ENCODE measurements at regions not wholly inside any gene's neighbourhood (a gene's known extent, or its start where the extent isn't known, plus 50 kb on each side); places are given as distances from the start of the nearest gene placed in this dataset.

- Histone ChIP-seq H3K4me3 (ENCODE audit: low read depth in 2 of 2, low read length in 2 of 2) (no peak overlapping the region), H3K9me3 (ENCODE audit: control insufficient read depth, insufficient read depth, low read depth, low read length) (no peaks in the 10 kb centered on the region), H3K27me3 (ENCODE audit: control insufficient read depth, insufficient read depth, low read length) (no peaks in the 10 kb centered on the region), H3K4me1 (ENCODE audit: control insufficient read depth, insufficient read depth, low read length) (no peaks in the 10 kb centered on the region), H3K36me3 (ENCODE audit: control insufficient read depth, insufficient read depth, low read length) (no peaks in the 10 kb centered on the region), H3K27ac (ENCODE audit: low read length) (no peak overlapping the region)
- TF ChIP-seq SIN3A (IDR thresholded peaks at IDR 0.05; ENCODE audit: borderline replicate concordance, insufficient read depth, low read depth, low read length) = no peak
- TF ChIP-seq, protein P1, sequence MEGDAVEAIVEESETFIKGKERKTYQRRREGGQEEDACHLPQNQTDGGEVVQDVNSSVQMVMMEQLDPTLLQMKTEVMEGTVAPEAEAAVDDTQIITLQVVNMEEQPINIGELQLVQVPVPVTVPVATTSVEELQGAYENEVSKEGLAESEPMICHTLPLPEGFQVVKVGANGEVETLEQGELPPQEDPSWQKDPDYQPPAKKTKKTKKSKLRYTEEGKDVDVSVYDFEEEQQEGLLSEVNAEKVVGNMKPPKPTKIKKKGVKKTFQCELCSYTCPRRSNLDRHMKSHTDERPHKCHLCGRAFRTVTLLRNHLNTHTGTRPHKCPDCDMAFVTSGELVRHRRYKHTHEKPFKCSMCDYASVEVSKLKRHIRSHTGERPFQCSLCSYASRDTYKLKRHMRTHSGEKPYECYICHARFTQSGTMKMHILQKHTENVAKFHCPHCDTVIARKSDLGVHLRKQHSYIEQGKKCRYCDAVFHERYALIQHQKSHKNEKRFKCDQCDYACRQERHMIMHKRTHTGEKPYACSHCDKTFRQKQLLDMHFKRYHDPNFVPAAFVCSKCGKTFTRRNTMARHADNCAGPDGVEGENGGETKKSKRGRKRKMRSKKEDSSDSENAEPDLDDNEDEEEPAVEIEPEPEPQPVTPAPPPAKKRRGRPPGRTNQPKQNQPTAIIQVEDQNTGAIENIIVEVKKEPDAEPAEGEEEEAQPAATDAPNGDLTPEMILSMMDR (IDR thresholded peaks at IDR 0.05) = no peak
- no peak for TF ChIP-seq REST (IDR thresholded peaks at IDR 0.05; ENCODE audit: insufficient read depth in 1 of 2, low read depth in 2 of 2, low read length in 1 of 2)
- no peak for TF ChIP-seq POLR2AphosphoS5 (IDR thresholded peaks at IDR 0.05; ENCODE audit: low read depth, low read length)
- TF ChIP-seq TCF7L2 (IDR thresholded peaks at IDR 0.05; ENCODE audit: low read depth, low read length) = no peak
- ChIA-PET POLR2A (no interaction called here), CTCF (no interaction called here)
- intact Hi-C loops (cut with micrococcal nuclease; ENCODE audit: unreplicated experiment) = no loop called here
- no peak for ATAC-seq
- in situ Hi-C loops (cut with HindIII; ENCODE audit: low pct_unique_long_range_greater_than_20kb, low sequenced_read_pairs) = no loop called here
- no TSS peak for BruUV-seq (replicated peaks)
- no peak for DNase-seq (ENCODE audit: low read depth, low spot score)
Measured at GRCh38 chr3:28598165-28598564, 249.5 kb upstream of the AZI2 start.

- CTCF ChIA-PET = no interaction called here
- Histone ChIP-seq H3K27ac (ENCODE audit: low read length) (no peak overlapping the region), H3K36me3 (ENCODE audit: control insufficient read depth, insufficient read depth, low read length) (no peaks in the 10 kb centered on the region), H3K9me3 (ENCODE audit: control insufficient read depth, insufficient read depth, low read depth, low read length) (no peaks in the 10 kb centered on the region), H3K4me3 (ENCODE audit: low read depth in 2 of 2, low read length in 2 of 2) (no peak overlapping the region), H3K4me1 (ENCODE audit: control insufficient read depth, insufficient read depth, low read length) (no peaks in the 10 kb centered on the region), H3K27me3 (ENCODE audit: control insufficient read depth, insufficient read depth, low read length) (no peaks in the 10 kb centered on the region)
- TF ChIP-seq, protein P1 (IDR thresholded peaks at IDR 0.05) = no peak
- no peak for TF ChIP-seq POLR2AphosphoS5 (IDR thresholded peaks at IDR 0.05; ENCODE audit: low read depth, low read length)
- TF ChIP-seq REST (IDR thresholded peaks at IDR 0.05; ENCODE audit: insufficient read depth in 1 of 2, low read depth in 2 of 2, low read length in 1 of 2) = no peak
- no TSS peak for BruUV-seq (replicated peaks)
- POLR2A ChIA-PET = no interaction called here
- intact Hi-C loops (cut with micrococcal nuclease; ENCODE audit: unreplicated experiment) = no loop called here
- no peak for ATAC-seq
- DNase-seq (ENCODE audit: low read depth, low spot score) = no peak
- in situ Hi-C loops (cut with HindIII; ENCODE audit: low pct_unique_long_range_greater_than_20kb, low sequenced_read_pairs) = no loop called here
Measured at GRCh38 chr3:28601291-28601690, 252.7 kb upstream of the AZI2 start.
